Osteoblast (primary cell): ENCODE measurements at regions not wholly inside any gene's neighbourhood (a gene's known extent, or its start where the extent isn't known, plus 50 kb on each side); places are given as distances from the start of the nearest gene placed in this dataset.

ENCODE experiments used
- DNase-seq: peaks from one replicate; pipeline ENCODE4 v3.0.0; 2011; ENCODE audit warnings: low spot score, mixed read lengths; ENCODE audit not compliant: insufficient read length; ENCODE audit errors: missing footprints
- H2AFZ ChIP-seq: 2 replicates; pipeline ENCODE4 v1.6.0; 2011; ENCODE audit warnings: mild to moderate bottlenecking, low read length
- H3K27ac ChIP-seq: 2 replicates; pipeline ENCODE4 v1.5.1; 2011; ENCODE audit warnings: mild to moderate bottlenecking, low read depth, low read length, moderate library complexity
- H3K27me3 ChIP-seq: 2 replicates; pipeline ENCODE4 v1.6.0; 2012; ENCODE audit warnings: mild to moderate bottlenecking, control low read depth, inconsistent platforms, low read length, moderate library complexity; ENCODE audit not compliant: insufficient read depth
- H3K36me3 ChIP-seq: 2 replicates; pipeline ENCODE4 v1.5.1; 2011; ENCODE audit warnings: mild to moderate bottlenecking, low read length, control low read depth, moderate library complexity; ENCODE audit not compliant: insufficient read depth
- H3K4me1 ChIP-seq: 2 replicates; pipeline ENCODE4 v1.5.1; 2011; ENCODE audit warnings: mild to moderate bottlenecking, low read length, control low read depth, moderate library complexity; ENCODE audit not compliant: insufficient read depth
- H3K4me2 ChIP-seq: 2 replicates; pipeline ENCODE4 v1.6.0; 2011; ENCODE audit warnings: mild to moderate bottlenecking, low read length; ENCODE audit not compliant: insufficient read depth
- H3K4me3 ChIP-seq: fragments of 200-600 bp; sonication (generic); 3 replicates; pipeline ENCODE4 v1.5.1; 2012; ENCODE audit warnings: mild to moderate bottlenecking, low read length, inconsistent platforms; ENCODE audit not compliant: insufficient read depth
- H3K79me2 ChIP-seq: 2 replicates; pipeline ENCODE4 v1.6.0; 2012; ENCODE audit warnings: mild to moderate bottlenecking, low read length, control low read depth, inconsistent platforms; ENCODE audit not compliant: insufficient read depth
- H3K9me3 ChIP-seq: 2 replicates; pipeline ENCODE4 v1.5.1; 2011; ENCODE audit warnings: low read depth, low read length, control low read depth
- H4K20me1 ChIP-seq: 2 replicates; pipeline ENCODE4 v1.6.0; 2012; ENCODE audit warnings: mild to moderate bottlenecking, low read length, control low read depth; ENCODE audit not compliant: insufficient read depth
- CTCF ChIP-seq: IDR thresholded peaks from 2 replicates; pipeline ENCODE4 v1.5.1; 2011; ENCODE audit warnings: mild to moderate bottlenecking, low read depth, low read length, moderate library complexity; ENCODE audit errors: extremely low read depth

GRCh38 chr3:117916839-117917238 lies 1117.8 kb downstream of the IGSF11 start:
- DNase-seq: no peak
- Histone ChIP-seq H3K27me3 (no peaks in the 10 kb centered on the region), H3K4me1 (no peaks in the 10 kb centered on the region), H4K20me1 (no peaks in the 10 kb centered on the region), H3K36me3 (no peaks in the 10 kb centered on the region), H3K79me2 (no peaks in the 10 kb centered on the region), H2AFZ (no peak overlapping the region), H3K27ac (no peak overlapping the region), H3K4me3 (no peak overlapping the region), H3K4me2 (no peak overlapping the region), H3K9me3 (no peaks in the 10 kb centered on the region)
- TF ChIP-seq CTCF: no peak

- no peak for TF ChIP-seq CTCF
- no peaks in the 10 kb centered on the region for H3K9me3 ChIP-seq
- no peaks in the 10 kb centered on the region for H4K20me1 ChIP-seq
- H3K4me3 ChIP-seq: no peak overlapping the region
- no peak for DNase-seq
- H3K36me3 ChIP-seq: no peaks in the 10 kb centered on the region
- no peak overlapping the region for H3K4me2 ChIP-seq
- H3K4me1 ChIP-seq: no peaks in the 10 kb centered on the region
- H3K27ac ChIP-seq: no peak overlapping the region
- no peaks in the 10 kb centered on the region for H3K27me3 ChIP-seq
- H2AFZ ChIP-seq: no peak overlapping the region
- no peaks in the 10 kb centered on the region for H3K79me2 ChIP-seq
Measured at GRCh38 chr3:117919621-117920020, 1115.0 kb downstream of the IGSF11 start.

- no peak for DNase-seq
- TF ChIP-seq CTCF: no peak
- no peak overlapping the region for H2AFZ ChIP-seq
- no peaks in the 10 kb centered on the region for H3K36me3 ChIP-seq
- no peaks in the 10 kb centered on the region for H3K4me1 ChIP-seq
- no peak overlapping the region for H3K4me2 ChIP-seq
- no peaks in the 10 kb centered on the region for H3K79me2 ChIP-seq
- H3K27me3 ChIP-seq: no peaks in the 10 kb centered on the region
- no peak overlapping the region for H3K4me3 ChIP-seq
- H3K9me3 ChIP-seq: no peaks in the 10 kb centered on the region
- H4K20me1 ChIP-seq: no peaks in the 10 kb centered on the region
- no peak overlapping the region for H3K27ac ChIP-seq
Measured at GRCh38 chr3:117920253-117920898, 1114.3 kb downstream of the IGSF11 start.

- Histone ChIP-seq H3K4me1 (no peaks in the 10 kb centered on the region), H3K27ac (no peak overlapping the region), H4K20me1 (no peaks in the 10 kb centered on the region), H3K9me3 (no peaks in the 10 kb centered on the region), H3K79me2 (no peaks in the 10 kb centered on the region), H3K36me3 (no peaks in the 10 kb centered on the region), H3K4me2 (no peak overlapping the region), H3K27me3 (no peaks in the 10 kb centered on the region), H2AFZ (no peak overlapping the region), H3K4me3 (no peak overlapping the region)
- DNase-seq: no peak
- no peak for TF ChIP-seq CTCF
Measured at GRCh38 chr3:117921411-117921810, 1113.2 kb downstream of the IGSF11 start.
